ENCODE measurements at regions not wholly inside any gene's neighbourhood (a gene's known extent, or its start where the extent isn't known, plus 50 kb on each side); places are given as distances from the start of the nearest gene placed in this dataset.

DNA sequence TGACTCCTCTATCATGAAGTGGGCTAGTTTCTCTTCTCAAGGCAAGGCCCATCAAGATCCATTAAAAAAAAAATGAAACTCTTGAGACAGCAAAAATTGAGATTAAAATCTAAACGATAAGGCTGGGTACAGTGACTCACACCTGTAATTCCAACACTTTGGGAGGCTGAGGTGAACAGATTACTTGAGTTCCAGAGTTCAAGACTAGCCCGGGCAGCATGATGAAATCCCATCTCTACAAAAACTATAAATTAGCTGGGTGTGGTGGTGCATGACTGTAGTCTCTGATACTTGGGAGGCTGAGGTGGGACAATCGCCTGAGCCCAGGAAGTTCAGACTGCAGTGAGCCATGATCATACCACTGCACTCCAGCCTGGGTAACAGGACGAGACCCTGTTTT is 226.5 kb upstream of the SOX5 start:
- TF ChIP-seq, protein P1, sequence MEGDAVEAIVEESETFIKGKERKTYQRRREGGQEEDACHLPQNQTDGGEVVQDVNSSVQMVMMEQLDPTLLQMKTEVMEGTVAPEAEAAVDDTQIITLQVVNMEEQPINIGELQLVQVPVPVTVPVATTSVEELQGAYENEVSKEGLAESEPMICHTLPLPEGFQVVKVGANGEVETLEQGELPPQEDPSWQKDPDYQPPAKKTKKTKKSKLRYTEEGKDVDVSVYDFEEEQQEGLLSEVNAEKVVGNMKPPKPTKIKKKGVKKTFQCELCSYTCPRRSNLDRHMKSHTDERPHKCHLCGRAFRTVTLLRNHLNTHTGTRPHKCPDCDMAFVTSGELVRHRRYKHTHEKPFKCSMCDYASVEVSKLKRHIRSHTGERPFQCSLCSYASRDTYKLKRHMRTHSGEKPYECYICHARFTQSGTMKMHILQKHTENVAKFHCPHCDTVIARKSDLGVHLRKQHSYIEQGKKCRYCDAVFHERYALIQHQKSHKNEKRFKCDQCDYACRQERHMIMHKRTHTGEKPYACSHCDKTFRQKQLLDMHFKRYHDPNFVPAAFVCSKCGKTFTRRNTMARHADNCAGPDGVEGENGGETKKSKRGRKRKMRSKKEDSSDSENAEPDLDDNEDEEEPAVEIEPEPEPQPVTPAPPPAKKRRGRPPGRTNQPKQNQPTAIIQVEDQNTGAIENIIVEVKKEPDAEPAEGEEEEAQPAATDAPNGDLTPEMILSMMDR (IDR thresholded peaks at IDR 0.05; ENCODE audit: low read depth, low read length), result no peak
- no peak for TF ChIP-seq EZH2phosphoT487 (IDR thresholded peaks at IDR 0.05; ENCODE audit: low read depth)

Measured in OCI-LY3 (cell line).